Renal pelvis (tissue), 1 donor: ENCODE measurements at regions not wholly inside any gene's neighbourhood (a gene's known extent, or its start where the extent isn't known, plus 50 kb on each side); places are given as distances from the start of the nearest gene placed in this dataset.
"Not testable (repeated sequence)": the region's sequence is repeated elsewhere in the genome, so short reads cannot be mapped to it uniquely, and the experiment has no call there.

ENCODE experiments used
- DNase-seq: peaks from one replicate; pipeline ENCODE4 v3.0.0-alpha.2; 2013

- no peak for DNase-seq
These were observed 443.1 kb upstream of the FMR1 start for GRCh38 chrX:147468600-147468999.

DNA sequence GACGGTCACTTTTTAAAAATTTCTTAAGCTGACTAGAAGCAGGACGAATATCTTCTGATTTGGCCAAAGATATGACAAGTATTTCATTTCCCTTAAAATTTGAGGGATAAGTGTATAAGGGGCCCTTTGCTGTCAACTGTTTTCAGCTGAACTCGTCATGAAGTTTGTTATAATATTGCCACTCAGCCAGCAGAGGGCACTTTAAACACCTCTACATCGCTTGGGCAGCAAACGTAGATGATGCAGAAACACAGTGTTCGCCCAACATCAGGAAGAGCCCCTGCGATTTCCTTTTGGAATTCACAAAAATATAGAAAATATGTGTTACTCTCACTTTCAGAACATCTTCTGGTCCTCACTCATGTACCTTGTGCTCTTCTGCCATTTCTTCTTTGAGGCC is 435.7 kb upstream of the FMR1 start:
- DNase-seq = peak; percentile 0

- no peak for DNase-seq
These were observed 432.8 kb upstream of the FMR1 start for GRCh38 chrX:147478899-147479298.

DNA sequence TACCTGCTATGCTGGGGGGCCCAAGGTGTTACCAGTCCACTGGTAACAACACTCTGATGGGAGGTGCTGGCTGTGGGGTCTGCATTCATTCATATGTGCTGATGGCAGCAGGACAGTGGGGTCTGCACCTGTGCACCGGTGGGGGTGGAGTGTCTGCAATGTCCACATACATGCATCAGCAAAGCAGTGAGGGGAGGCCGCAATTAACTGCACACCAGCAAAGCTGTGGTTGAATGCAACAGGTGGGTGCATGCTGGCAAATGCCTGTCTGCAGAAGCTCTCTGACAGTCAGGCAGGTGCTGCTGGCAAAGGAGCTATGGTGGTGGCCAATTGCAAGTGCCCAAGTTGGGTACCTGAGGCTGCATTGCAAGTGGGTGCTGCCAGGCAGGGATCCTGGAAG is 426.5 kb upstream of the FMR1 start:
- no peak for DNase-seq

DNA sequence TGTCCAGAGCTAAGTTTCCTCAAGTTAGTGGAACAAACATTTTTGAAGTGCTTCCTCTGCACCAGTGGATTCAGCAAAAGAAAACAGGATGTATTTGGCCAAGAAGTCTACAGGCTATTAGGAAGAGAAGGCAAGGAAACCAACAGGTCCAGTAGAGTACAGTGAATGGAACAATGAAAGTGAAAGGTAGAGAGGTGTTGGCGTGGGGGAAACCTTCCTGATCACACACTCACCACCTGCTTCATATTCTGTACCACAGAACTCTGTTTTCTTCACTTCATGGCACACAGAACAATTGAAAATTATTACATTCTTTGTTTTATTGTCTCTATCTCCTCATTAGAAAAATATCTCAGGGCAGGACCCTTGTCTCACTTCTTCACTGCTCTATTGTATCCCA is 417.4 kb upstream of the FMR1 start:
- DNase-seq = no peak

DNA sequence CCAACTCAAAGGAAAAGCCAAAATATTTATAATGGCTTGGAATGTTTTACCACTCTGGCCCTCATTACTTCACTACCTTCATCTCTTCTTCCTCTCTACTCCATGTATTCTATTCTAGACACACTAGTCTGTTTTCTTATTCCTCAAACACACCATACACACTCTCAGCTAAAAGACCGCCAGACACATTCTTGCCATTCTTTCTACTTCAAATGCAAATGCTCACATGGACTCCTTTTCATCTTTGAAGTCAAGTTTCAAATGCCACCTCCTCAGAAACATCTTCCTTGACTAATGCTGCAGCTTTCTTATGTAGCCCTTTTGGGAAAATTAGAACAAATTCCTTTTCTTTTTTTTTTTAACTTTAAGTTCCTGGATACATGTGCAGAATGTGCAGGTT is 412.9 kb upstream of the FMR1 start:
- no peak for DNase-seq

GRCh38 chrX:147522981-147523380 is 388.7 kb upstream of the FMR1 start:
- DNase-seq = no peak

DNA sequence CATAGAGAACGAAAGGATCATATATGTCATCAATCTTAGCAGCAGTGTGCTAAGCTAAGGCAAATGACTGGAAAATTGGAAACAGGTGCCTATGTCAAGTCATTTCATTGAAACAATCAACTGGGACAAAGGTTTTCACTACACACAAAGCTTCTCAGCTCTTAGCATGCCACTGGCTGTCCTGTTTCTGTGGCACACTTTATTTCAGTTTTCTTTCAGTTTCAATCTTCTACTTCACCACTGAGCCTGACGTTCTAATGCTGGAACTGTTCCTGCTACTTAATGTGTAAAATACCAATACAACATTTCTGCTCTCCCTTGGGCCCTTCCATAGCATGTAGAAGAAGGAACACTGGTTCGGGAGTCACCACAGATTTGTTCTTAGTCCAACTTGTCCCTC is 378.3 kb upstream of the FMR1 start:
- no peak for DNase-seq

DNA sequence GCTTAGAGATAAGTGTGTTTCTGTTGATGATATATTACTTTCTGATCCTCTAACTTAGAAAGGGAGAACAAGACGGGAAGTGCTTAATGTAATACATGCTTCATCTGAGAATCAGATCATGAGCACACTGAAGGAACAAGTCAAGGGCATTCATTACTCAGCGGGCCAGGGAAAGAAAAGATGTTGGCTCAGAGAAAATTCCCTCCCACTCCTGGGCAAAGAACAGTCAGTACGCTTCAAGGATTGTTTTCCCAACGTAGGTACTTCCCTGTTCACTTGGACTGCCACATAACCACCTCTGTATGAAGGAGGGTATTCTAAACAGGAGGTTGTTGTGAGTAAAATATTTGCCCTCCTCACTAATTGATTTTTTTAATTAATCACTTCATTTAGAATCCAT is 374.5 kb upstream of the FMR1 start:
- DNase-seq = no peak

DNA sequence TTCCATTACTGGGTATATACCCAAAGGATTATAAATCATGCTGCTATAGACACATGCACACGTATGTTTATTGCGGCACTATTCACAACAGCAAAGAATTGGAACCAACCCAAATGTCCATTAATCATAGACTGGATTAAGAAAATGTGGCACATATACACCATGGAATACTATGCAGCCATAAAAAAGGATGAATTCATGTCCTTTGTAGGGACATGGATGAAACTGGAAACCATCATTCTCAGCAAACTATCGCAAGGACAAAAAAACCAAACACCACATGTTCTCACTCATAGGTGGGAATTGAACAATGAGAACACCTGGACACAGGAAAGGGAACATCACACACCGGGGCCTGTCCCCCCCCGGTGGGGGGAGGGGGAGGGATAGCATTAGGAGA is 363.7 kb upstream of the FMR1 start:
- DNase-seq = not testable (repeated sequence)

DNA sequence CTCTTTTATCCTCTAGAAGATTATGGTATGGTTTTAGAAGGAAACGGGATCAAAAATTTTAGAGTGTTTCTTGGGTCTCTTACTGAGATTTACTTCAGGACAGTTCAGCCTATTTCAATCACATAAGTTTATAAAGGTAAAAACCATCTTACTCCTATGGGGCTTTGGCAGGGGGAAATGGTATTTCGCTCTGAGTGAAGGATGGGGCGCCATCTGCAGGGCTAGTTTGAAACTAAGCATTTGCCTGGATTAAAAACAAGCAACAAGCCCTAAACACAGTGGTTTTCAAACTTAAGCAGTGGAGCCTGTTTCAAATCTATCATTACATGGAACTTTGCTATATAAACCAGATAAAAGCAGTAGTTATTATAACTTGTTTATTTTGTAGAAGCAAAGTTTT is 361.5 kb upstream of the FMR1 start:
- DNase-seq = peak; percentile 2

GRCh38 chrX:147559191-147559590 is 352.5 kb upstream of the FMR1 start:
- DNase-seq = no peak

- DNase-seq = no peak
These were observed 346.5 kb upstream of the FMR1 start for GRCh38 chrX:147565237-147565636.

GRCh38 chrX:147570483-147570882 is 341.2 kb upstream of the FMR1 start:
- no peak for DNase-seq

- no peak for DNase-seq
These were observed 338.5 kb upstream of the FMR1 start for GRCh38 chrX:147573266-147573665.

GRCh38 chrX:147602176-147602696 is 309.5 kb upstream of the FMR1 start:
- DNase-seq = no peak

DNA sequence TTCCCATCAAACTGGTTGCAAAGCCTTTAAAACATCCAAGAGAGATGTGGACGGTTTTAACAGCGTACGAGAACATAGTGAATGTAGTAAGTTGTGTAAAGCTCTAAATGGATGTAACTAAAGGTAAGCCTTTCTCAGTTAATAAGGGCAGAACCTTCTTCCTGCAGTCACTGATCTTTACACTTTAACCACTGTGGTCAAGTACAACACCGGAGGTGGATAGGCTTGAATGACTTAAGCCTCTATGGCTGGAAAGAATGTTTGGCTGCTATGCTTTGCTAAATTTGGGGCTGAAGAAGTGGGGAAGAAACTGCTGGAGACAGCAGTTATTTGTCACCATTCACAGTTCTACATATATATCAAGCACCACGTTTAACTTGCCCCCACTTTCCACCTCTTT is 285.1 kb upstream of the FMR1 start:
- no peak for DNase-seq

DNA sequence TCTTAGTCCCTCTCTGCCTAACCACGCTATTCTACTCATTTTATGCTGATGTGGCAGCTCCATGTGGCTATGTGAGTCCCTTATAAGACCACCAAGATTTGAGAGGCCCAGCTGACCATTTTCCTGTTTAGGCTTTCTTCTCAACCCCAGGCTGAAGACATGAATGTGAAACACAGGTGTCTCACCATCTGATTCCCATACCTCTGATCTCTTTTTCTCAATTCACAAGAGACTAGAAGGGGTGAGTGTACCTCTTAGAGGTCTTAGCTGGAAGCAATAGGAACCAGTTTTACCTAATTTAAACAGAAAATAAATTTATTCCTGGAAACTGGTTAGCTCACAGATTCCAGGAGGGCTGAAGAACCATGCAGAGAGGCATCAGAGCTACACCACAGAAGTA is 276.5 kb upstream of the FMR1 start:
- DNase-seq = no peak

DNA sequence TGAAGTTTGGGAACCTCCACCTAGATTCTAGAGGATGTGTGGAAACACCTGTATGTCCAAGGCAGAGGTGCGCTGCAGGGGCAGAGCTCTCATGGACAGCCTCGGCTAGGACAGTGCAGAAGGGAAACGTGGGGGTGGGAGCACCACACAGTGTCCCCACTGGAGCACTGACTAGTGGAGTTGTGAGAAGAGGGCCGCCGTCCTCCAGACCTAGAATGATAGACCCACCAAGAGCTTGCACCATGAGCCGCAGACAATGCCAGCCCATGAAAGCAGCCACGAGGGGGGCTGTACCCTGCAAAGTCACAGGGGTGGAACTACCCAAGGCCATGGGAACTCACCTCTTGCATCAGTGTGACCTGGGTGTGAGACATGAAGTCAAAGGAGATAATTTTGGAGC is 274.5 kb upstream of the FMR1 start:
- no peak for DNase-seq

DNA sequence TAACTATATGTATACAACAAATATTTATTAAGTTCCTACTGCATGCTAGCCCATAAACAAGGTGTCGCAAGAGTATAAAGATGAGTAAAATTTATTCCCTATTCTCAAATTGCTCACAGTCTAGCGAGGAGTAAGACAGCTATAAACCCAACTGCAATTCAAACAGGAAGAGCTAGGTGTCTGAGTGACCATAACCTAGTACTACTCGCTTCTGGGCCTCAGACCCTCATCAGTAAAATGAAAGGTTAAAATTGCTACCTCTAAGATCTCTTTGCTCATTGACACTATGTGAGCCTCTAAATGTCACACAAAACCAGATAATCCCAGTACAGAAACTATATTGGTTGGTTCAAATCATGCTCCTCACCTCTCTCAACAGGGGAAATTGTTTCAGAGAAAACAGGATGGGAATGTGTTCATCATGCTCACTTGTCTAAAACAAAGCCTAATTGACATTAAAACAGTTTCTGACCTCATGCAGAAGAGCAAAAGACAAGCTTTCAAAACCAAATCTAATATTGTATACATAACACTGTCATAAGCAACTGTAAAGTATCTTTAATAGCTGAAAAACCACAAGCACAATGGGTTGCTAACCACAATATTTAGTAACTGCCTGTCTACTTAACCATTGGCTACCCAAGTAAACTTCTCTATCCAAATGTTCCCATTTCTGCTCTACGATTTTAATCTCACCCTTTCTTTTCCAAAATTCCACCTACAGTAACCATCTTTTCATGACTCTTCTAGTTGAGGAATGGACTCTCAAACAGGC is 264.6 kb upstream of the FMR1 start:
- no peak for DNase-seq

GRCh38 chrX:147675819-147676218 is 235.9 kb upstream of the FMR1 start:
- no peak for DNase-seq

DNA sequence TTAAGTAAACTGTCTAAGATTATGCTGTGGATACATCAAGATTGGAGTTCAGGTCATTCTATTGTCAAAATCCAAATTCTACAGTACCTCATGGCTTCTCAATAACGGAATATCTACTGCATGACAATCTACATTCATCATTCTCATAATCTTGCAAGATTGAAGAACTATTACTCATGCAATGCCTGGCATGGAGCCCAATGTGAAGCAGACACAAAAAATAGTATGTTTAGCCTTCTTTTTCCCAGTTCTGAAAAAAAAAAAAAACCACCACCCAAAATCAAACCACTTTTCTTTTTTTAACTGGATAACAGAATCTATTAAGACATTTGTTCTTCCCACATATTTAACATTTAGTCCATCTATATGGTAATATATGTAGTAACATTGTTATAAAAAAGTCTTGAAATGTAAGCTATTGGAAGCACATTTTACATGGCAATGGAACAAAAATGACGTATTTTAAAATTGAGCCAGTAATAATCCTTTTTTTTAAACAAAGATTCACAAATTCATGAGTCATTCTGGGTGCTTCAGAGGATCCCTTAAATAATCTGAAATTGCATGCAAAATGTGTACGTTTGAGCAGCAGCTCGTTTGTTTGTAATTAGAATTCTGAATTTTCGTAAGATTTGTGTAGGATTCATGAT is 232.2 kb upstream of the FMR1 start:
- no peak for DNase-seq

DNA sequence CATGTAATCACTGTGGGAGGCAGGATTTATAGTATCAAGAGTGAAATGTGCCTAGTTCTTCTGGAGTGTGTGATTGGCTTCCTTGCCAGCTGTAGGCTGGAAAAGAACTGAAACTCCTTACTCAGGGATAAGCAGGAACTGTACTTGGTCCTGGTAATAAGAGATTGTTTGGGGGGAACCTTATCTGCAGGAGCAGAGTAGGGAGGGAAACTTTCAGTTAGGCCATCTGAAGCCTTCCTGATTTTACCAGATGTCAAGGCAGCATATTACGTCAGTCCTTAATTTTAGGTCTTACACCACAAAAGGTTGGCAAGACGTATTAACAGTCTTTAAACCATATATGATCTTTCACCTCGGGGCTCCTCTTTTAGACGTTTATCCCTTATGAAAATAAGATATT is 231.5 kb upstream of the FMR1 start:
- DNase-seq = no peak

DNA sequence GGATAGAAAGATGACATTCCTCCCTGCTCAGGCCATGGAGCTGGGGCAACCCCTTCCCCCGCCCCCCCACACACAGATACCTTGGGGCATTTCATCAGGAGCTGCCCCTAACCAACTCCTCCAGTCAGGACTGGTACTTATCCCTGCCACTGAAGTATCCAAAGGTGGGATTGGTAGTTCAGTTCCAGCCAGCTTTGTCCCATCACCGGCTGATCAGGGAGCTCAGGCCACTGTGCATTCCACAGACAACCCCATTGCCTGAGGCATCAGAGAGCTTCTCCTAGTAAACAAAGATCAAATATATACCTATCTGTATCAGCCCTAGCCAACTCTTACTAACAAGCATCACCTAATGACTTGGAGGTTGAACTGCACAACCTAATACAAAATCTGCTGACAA is 218.2 kb upstream of the FMR1 start:
- no peak for DNase-seq
